ENCODE measurements at regions not wholly inside any gene's neighbourhood (a gene's known extent, or its start where the extent isn't known, plus 50 kb on each side); places are given as distances from the start of the nearest gene placed in this dataset.

GRCh38 chr20:61112515-61112914 is 139.5 kb upstream of the CDH4 start:
- DNase-seq (no peak), ATAC-seq (replicated peaks in 1 of 4) (no peak)
- Histone ChIP-seq H3K27me3 (replicated peaks in 1 of 2; ENCODE audit: control insufficient read depth in 2 of 2, extremely low read depth in 1 of 2, insufficient read depth in 2 of 2, low read length in 1 of 2) (peaks cover 0 to 12% of the 10 kb centered on the region in 2 experiments), H3K4me1 (ENCODE audit: control insufficient read depth in 1 of 2, extremely low read depth in 1 of 2, insufficient read depth in 2 of 2, low read length in 2 of 2) (no peaks in the 10 kb centered on the region), H3K36me3 (ENCODE audit: control insufficient read depth in 2 of 2, extremely low read depth in 1 of 2, insufficient read depth in 1 of 2, low read length in 1 of 2) (no peaks in the 10 kb centered on the region), H3K9me3 (no peaks in the 10 kb centered on the region), H3K4me3 (ENCODE audit: control insufficient read depth in 1 of 2, extremely low read depth in 1 of 2, low read length in 1 of 2) (no peak overlapping the region), H3K27ac (ENCODE audit: low read length) (no peak overlapping the region)
- ChIA-PET CTCF (no interaction called here), POLR2A (no interaction called here)
- Mint-ChIP-seq H3K27ac (no peak overlapping the region), H3K36me3 (no peaks in the 10 kb centered on the region), H3K4me3 (no peak overlapping the region), H3K4me1 (no peaks in the 10 kb centered on the region), H3K9me3 (no peaks in the 10 kb centered on the region), H3K27me3 (peaks cover 0 to 3% of the 10 kb centered on the region in 2 donors)
- WGBS (ENCODE audit: insufficient coverage), result no CpG with 5 or more reads among the region's 4 CpGs

GRCh38 chr20:61113731-61114130 is 138.3 kb upstream of the CDH4 start:
- no peak overlapping the region for H3K27ac Mint-ChIP-seq
- no peak overlapping the region for H3K27ac ChIP-seq (ENCODE audit: low read length)
- H3K36me3 ChIP-seq (ENCODE audit: control insufficient read depth in 2 of 2, extremely low read depth in 1 of 2, insufficient read depth in 1 of 2, low read length in 1 of 2), result no peaks in the 10 kb centered on the region
- no peak overlapping the region for H3K4me3 ChIP-seq (ENCODE audit: control insufficient read depth in 1 of 2, extremely low read depth in 1 of 2, low read length in 1 of 2)
- H3K27me3 Mint-ChIP-seq, result peaks cover 0 to 5% of the 10 kb centered on the region in 2 donors
- peaks cover 0 to 14% of the 10 kb centered on the region in 2 experiments for H3K27me3 ChIP-seq (replicated peaks in 1 of 2; ENCODE audit: control insufficient read depth in 2 of 2, extremely low read depth in 1 of 2, insufficient read depth in 2 of 2, low read length in 1 of 2)
- no peak overlapping the region for H3K4me3 Mint-ChIP-seq
- no peaks in the 10 kb centered on the region for H3K9me3 Mint-ChIP-seq
- WGBS (ENCODE audit: insufficient coverage), result 53% methylated on average over 4 of the region's 8 CpGs
- no peaks in the 10 kb centered on the region for H3K4me1 ChIP-seq (ENCODE audit: control insufficient read depth in 1 of 2, extremely low read depth in 1 of 2, insufficient read depth in 2 of 2, low read length in 2 of 2)
- POLR2A ChIA-PET, result no interaction called here
- DNase-seq (no peak), ATAC-seq (replicated peaks in 1 of 4) (no peak)
- CTCF ChIA-PET, result no interaction called here
- no peaks in the 10 kb centered on the region for H3K36me3 Mint-ChIP-seq
- H3K4me1 Mint-ChIP-seq, result no peaks in the 10 kb centered on the region
- no peaks in the 10 kb centered on the region for H3K9me3 ChIP-seq

GRCh38 chr20:61114493-61115175 is 137.4 kb upstream of the CDH4 start:
- POLR2A ChIA-PET, result no interaction called here
- WGBS (ENCODE audit: insufficient coverage), result no CpG with 5 or more reads among the region's 18 CpGs

GRCh38 chr20:61115364-61116065 is 136.5 kb upstream of the CDH4 start:
- Histone ChIP-seq H3K27me3 (replicated peaks in 1 of 2; ENCODE audit: control insufficient read depth in 2 of 2, extremely low read depth in 1 of 2, insufficient read depth in 2 of 2, low read length in 1 of 2) (peaks cover 0 to 14% of the 10 kb centered on the region in 2 experiments), H3K36me3 (ENCODE audit: control insufficient read depth in 2 of 2, extremely low read depth in 1 of 2, insufficient read depth in 1 of 2, low read length in 1 of 2) (no peaks in the 10 kb centered on the region), H3K27ac (ENCODE audit: low read length) (no peak overlapping the region), H3K9me3 (no peaks in the 10 kb centered on the region), H3K4me1 (ENCODE audit: control insufficient read depth in 1 of 2, extremely low read depth in 1 of 2, insufficient read depth in 2 of 2, low read length in 2 of 2) (peaks cover 0 to 1% of the 10 kb centered on the region in 2 experiments), H3K4me3 (ENCODE audit: control insufficient read depth in 1 of 2, extremely low read depth in 1 of 2, low read length in 1 of 2) (no peak overlapping the region)
- DNase-seq (no peak), ATAC-seq (replicated peaks in 1 of 4) (no peak)
- ChIA-PET CTCF (no interaction called here), POLR2A (no interaction called here)
- Mint-ChIP-seq H3K27me3 (peaks cover 0 to 5% of the 10 kb centered on the region in 2 donors), H3K4me1 (peaks cover 1% of the 10 kb centered on the region in 3 donors), H3K9me3 (no peaks in the 10 kb centered on the region), H3K27ac (no peak overlapping the region), H3K36me3 (no peaks in the 10 kb centered on the region), H3K4me3 (no peak overlapping the region)
- 64% methylated on average over 5 of the region's 8 CpGs for WGBS (ENCODE audit: insufficient coverage)

More at GRCh38 chr20:61114493-61115175, 137.4 kb upstream of the CDH4 start:
- no peak overlapping the region for H3K27ac Mint-ChIP-seq
- no peaks in the 10 kb centered on the region for H3K9me3 Mint-ChIP-seq
- Histone ChIP-seq H3K36me3 (ENCODE audit: control insufficient read depth in 2 of 2, extremely low read depth in 1 of 2, insufficient read depth in 1 of 2, low read length in 1 of 2) (no peaks in the 10 kb centered on the region), H3K27ac (ENCODE audit: low read length) (no peak overlapping the region), H3K9me3 (no peaks in the 10 kb centered on the region), H3K4me3 (ENCODE audit: control insufficient read depth in 1 of 2, extremely low read depth in 1 of 2, low read length in 1 of 2) (no peak overlapping the region), H3K4me1 (ENCODE audit: control insufficient read depth in 1 of 2, extremely low read depth in 1 of 2, insufficient read depth in 2 of 2, low read length in 2 of 2) (no peaks in the 10 kb centered on the region), H3K27me3 (replicated peaks in 1 of 2; ENCODE audit: control insufficient read depth in 2 of 2, extremely low read depth in 1 of 2, insufficient read depth in 2 of 2, low read length in 1 of 2) (peaks cover 0 to 14% of the 10 kb centered on the region in 2 experiments)
- peaks cover 0 to 5% of the 10 kb centered on the region in 2 donors for H3K27me3 Mint-ChIP-seq
- no peaks in the 10 kb centered on the region for H3K4me1 Mint-ChIP-seq
- H3K4me3 Mint-ChIP-seq, result no peak overlapping the region
- CTCF ChIA-PET, result no interaction called here
- no peak for ATAC-seq (replicated peaks in 1 of 4)
- DNase-seq, result no peak
- H3K36me3 Mint-ChIP-seq, result no peaks in the 10 kb centered on the region

- Mint-ChIP-seq H3K36me3 (no peaks in the 10 kb centered on the region), H3K27me3 (peaks cover 0 to 5% of the 10 kb centered on the region in 2 donors), H3K27ac (no peak overlapping the region), H3K9me3 (no peaks in the 10 kb centered on the region), H3K4me1 (peaks cover 3 to 6% (median 5%) of the 10 kb centered on the region in 3 donors), H3K4me3 (no peak overlapping the region)
- Histone ChIP-seq H3K4me1 (ENCODE audit: control insufficient read depth in 1 of 2, extremely low read depth in 1 of 2, insufficient read depth in 2 of 2, low read length in 2 of 2) (peaks cover 0 to 3% of the 10 kb centered on the region in 2 experiments), H3K36me3 (ENCODE audit: control insufficient read depth in 2 of 2, extremely low read depth in 1 of 2, insufficient read depth in 1 of 2, low read length in 1 of 2) (no peaks in the 10 kb centered on the region), H3K9me3 (no peaks in the 10 kb centered on the region), H3K27me3 (replicated peaks in 1 of 2; ENCODE audit: control insufficient read depth in 2 of 2, extremely low read depth in 1 of 2, insufficient read depth in 2 of 2, low read length in 1 of 2) (peaks cover 0 to 12% of the 10 kb centered on the region in 2 experiments), H3K27ac (ENCODE audit: low read length) (no peak overlapping the region), H3K4me3 (ENCODE audit: control insufficient read depth in 1 of 2, extremely low read depth in 1 of 2, low read length in 1 of 2) (no peak overlapping the region)
- CTCF ChIA-PET, result no interaction called here
- POLR2A ChIA-PET, result no interaction called here
- DNase-seq (no peak), ATAC-seq (replicated peaks in 1 of 4) (no peak)
- 71% methylated on average over 3 of the region's 5 CpGs for WGBS (ENCODE audit: insufficient coverage)
Measured at GRCh38 chr20:61117725-61118124, 134.3 kb upstream of the CDH4 start.

GRCh38 chr20:61118429-61119224 is 133.4 kb upstream of the CDH4 start:
- no peak overlapping the region for H3K27ac Mint-ChIP-seq
- Histone ChIP-seq H3K4me3 (ENCODE audit: control insufficient read depth in 1 of 2, extremely low read depth in 1 of 2, low read length in 1 of 2) (no peak overlapping the region), H3K27me3 (replicated peaks in 1 of 2; ENCODE audit: control insufficient read depth in 2 of 2, extremely low read depth in 1 of 2, insufficient read depth in 2 of 2, low read length in 1 of 2) (peaks cover 0 to 12% of the 10 kb centered on the region in 2 experiments), H3K27ac (ENCODE audit: low read length) (no peak overlapping the region), H3K36me3 (ENCODE audit: control insufficient read depth in 2 of 2, extremely low read depth in 1 of 2, insufficient read depth in 1 of 2, low read length in 1 of 2) (no peaks in the 10 kb centered on the region), H3K4me1 (ENCODE audit: control insufficient read depth in 1 of 2, extremely low read depth in 1 of 2, insufficient read depth in 2 of 2, low read length in 2 of 2) (peaks cover 0 to 3% of the 10 kb centered on the region in 2 experiments), H3K9me3 (no peaks in the 10 kb centered on the region)
- POLR2A ChIA-PET, result no interaction called here
- CTCF ChIA-PET, result interaction anchor here in 1 of 2 donors (0.7 kb wide), 1 partner anchor 1168 kb away, joined by 3 read pairs; no protein-coding TSS in a partner anchor
- ATAC-seq (replicated peaks in 1 of 4), result no peak
- H3K9me3 Mint-ChIP-seq, result no peaks in the 10 kb centered on the region
- no peak overlapping the region for H3K4me3 Mint-ChIP-seq
- H3K27me3 Mint-ChIP-seq, result peaks cover 0 to 5% of the 10 kb centered on the region in 2 donors
- DNase-seq, result no peak
- H3K4me1 Mint-ChIP-seq, result peaks cover 3 to 6% (median 5%) of the 10 kb centered on the region in 3 donors
- no peaks in the 10 kb centered on the region for H3K36me3 Mint-ChIP-seq
- 74% methylated on average over 11 of the region's 14 CpGs for WGBS (ENCODE audit: insufficient coverage)

Data from T-cell (primary cell).